Testis (tissue), 2 donors: ENCODE measurements at regions not wholly inside any gene's neighbourhood (a gene's known extent, or its start where the extent isn't known, plus 50 kb on each side); places are given as distances from the start of the nearest gene placed in this dataset.
A peak's percentile ranks its signal among the peaks of the same experiment; 100 is the strongest.

Source experiments
- DNase-seq: peaks from one replicate; pipeline ENCODE4 v3.0.0-alpha.2; 2019
- H3K27ac ChIP-seq, 2 donors: fragments of 200-600 bp; sonication (generic); one replicate each; pipeline ENCODE4 v1.5.1; 2019
- H3K27me3 ChIP-seq: fragments of 200-600 bp; sonication (generic); one replicate; pipeline ENCODE4 v1.5.1; 2019
- H3K36me3 ChIP-seq: fragments of 200-600 bp; sonication (generic); one replicate; pipeline ENCODE4 v1.5.1; 2017; ENCODE audit warnings: low read depth; ENCODE audit errors: missing control alignments
- H3K4me1 ChIP-seq: fragments of 200-600 bp; sonication (generic); one replicate; pipeline ENCODE4 v1.5.1; 2019
- H3K4me3 ChIP-seq, 2 donors: fragments of 200-600 bp; sonication (generic); one replicate each; pipeline ENCODE4 v1.5.1; 2017 to 2019
- H3K9me3 ChIP-seq: fragments of 200-600 bp; sonication (generic); one replicate; pipeline ENCODE4 v1.5.1; 2017
- POLR2A ChIP-seq: fragments of 450-650 bp; IDR thresholded peaks from one replicate; pipeline ENCODE4 v1.6.1; 2017; ENCODE audit warnings: antibody characterized with exemption, mild to moderate bottlenecking, moderate library complexity
- WGBS, 2 donors: methylation state at CpG; one replicate each; pipeline ENCODE4 v1.1.5; 2018; 5-methylcytosine and 5-hydroxymethylcytosine counted together
- intact Hi-C: fragments of 100-400 bp; cut with DNase I; formaldehyde crosslinking; loops from one replicate; pipeline ENCODE4 v1.15.1; 2023; ENCODE audit warnings: low total_unique reads
- TF ChIP-seq, protein P1 (sequence below), 3 experiments: fragments of 450-650 bp in 2 of 3; fragments of 200-600 bp in 1 of 3; sonication (generic) in 1 of 3; IDR thresholded peaks; one replicate each; pipeline ENCODE4 v1.5.1; 2016 to 2019; ENCODE audit warnings: antibody characterized with exemption in 3 of 3, mild to moderate bottlenecking in 2 of 3, moderate library complexity in 1 of 3

- intact Hi-C loops: no loop called here
- H3K9me3 ChIP-seq: no peaks in the 10 kb centered on the region
- H3K36me3 ChIP-seq: no peaks in the 10 kb centered on the region
- H3K27ac ChIP-seq: no peak overlapping the region
- TF ChIP-seq POLR2A: no peak
- TF ChIP-seq, protein P1, sequence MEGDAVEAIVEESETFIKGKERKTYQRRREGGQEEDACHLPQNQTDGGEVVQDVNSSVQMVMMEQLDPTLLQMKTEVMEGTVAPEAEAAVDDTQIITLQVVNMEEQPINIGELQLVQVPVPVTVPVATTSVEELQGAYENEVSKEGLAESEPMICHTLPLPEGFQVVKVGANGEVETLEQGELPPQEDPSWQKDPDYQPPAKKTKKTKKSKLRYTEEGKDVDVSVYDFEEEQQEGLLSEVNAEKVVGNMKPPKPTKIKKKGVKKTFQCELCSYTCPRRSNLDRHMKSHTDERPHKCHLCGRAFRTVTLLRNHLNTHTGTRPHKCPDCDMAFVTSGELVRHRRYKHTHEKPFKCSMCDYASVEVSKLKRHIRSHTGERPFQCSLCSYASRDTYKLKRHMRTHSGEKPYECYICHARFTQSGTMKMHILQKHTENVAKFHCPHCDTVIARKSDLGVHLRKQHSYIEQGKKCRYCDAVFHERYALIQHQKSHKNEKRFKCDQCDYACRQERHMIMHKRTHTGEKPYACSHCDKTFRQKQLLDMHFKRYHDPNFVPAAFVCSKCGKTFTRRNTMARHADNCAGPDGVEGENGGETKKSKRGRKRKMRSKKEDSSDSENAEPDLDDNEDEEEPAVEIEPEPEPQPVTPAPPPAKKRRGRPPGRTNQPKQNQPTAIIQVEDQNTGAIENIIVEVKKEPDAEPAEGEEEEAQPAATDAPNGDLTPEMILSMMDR (IDR thresholded peaks at IDR 0.05): no peak
- WGBS, 2 donors: 41 to 52% methylated on average over 1 of the region's 1 CpG
- no peaks in the 10 kb centered on the region for H3K4me1 ChIP-seq
- no peak for DNase-seq
- no peak overlapping the region for H3K4me3 ChIP-seq
- no peaks in the 10 kb centered on the region for H3K27me3 ChIP-seq
Observed at GRCh38 chr13:63501702-63502101, 2086.1 kb upstream of the PCDH20 start.

DNA sequence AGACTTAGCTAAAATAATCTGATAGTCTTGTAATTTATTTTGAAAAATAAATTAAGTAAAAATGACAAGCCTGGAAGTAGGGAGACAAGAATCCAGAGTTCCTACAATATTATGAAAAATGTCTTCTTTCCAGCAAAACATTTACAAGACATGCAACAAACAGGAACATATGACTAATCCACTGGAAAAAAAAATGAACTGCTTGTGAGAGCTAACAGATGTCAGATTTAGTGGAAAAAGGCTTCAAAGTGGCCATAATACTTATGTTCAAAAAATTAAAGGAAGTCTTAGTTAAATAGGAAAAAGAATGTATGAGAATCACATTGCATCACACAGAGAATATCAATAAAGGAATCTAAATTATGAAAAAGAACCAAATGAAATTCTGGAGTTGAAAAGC is 2082.0 kb upstream of the PCDH20 start:
- Histone ChIP-seq H3K27ac (no peak overlapping the region), H3K4me1 (no peaks in the 10 kb centered on the region)
- no peak for DNase-seq

DNA sequence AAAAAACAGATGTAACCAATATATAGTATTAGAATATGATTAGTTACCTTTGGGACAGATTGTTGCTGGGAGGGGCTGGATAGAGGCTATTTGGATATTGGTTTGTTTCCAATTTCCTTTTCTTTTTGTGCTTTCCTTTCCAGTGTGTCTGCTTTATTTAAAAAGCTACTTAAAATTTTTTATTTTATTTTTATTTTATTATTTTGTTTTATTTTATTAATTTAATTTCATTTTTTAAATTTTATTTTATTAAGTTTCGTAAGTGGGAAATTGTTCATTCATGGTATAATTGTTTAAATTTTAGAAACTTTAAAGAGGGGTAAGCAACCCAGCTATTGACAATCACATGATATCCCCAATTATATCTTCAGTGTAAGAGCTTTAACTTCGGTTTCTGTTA is 2077.0 kb upstream of the PCDH20 start:
- 89 to 96% methylated on average over 2 of the region's 2 CpGs for WGBS, 2 donors
- Histone ChIP-seq H3K4me1 (no peaks in the 10 kb centered on the region), H3K9me3 (no peaks in the 10 kb centered on the region), H3K27ac (no peak overlapping the region), H3K4me3 (no peak overlapping the region), H3K27me3 (no peaks in the 10 kb centered on the region), H3K36me3 (no peaks in the 10 kb centered on the region)
- intact Hi-C loops: no loop called here
- TF ChIP-seq, protein P1 (IDR thresholded peaks at IDR 0.05): no peak
- no peak for TF ChIP-seq POLR2A
- DNase-seq: no peak

More for the DNA sequence above, 2082.0 kb upstream of the PCDH20 start:
- Histone ChIP-seq H3K4me3 (no peak overlapping the region), H3K27me3 (no peaks in the 10 kb centered on the region), H3K36me3 (no peaks in the 10 kb centered on the region), H3K9me3 (no peaks in the 10 kb centered on the region)
- intact Hi-C loops: no loop called here
- no peak for TF ChIP-seq POLR2A
- TF ChIP-seq, protein P1 (IDR thresholded peaks at IDR 0.05): no peak

DNA sequence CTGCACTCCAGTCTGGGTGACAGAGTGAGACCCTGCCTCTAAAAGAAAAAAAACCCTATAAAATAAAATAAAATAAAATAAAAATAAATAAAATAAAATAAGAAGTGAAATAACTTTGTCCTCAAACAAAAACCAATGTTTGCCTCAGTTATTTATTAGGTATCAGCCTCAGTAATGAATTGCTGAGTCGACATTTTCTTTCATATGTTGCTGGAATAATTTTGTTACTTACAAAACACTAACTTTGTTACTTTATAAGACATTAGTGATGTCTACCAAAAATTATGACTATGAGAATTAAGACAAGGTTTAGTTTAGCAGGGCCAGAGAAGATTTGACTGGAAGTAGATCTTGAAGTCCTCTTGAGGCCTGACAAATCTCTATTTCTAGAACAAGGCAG is 2074.5 kb upstream of the PCDH20 start:
- H3K27me3 ChIP-seq: no peaks in the 10 kb centered on the region
- no peak overlapping the region for H3K27ac ChIP-seq
- WGBS, 2 donors: 76 to 88% methylated on average over 1 of the region's 1 CpG
- intact Hi-C loops: no loop called here
- no peak for DNase-seq
- no peaks in the 10 kb centered on the region for H3K4me1 ChIP-seq
- H3K9me3 ChIP-seq: no peaks in the 10 kb centered on the region
- no peak overlapping the region for H3K4me3 ChIP-seq
- TF ChIP-seq, protein P1 (IDR thresholded peaks at IDR 0.05): no peak
- no peak for TF ChIP-seq POLR2A
- no peaks in the 10 kb centered on the region for H3K36me3 ChIP-seq

DNA sequence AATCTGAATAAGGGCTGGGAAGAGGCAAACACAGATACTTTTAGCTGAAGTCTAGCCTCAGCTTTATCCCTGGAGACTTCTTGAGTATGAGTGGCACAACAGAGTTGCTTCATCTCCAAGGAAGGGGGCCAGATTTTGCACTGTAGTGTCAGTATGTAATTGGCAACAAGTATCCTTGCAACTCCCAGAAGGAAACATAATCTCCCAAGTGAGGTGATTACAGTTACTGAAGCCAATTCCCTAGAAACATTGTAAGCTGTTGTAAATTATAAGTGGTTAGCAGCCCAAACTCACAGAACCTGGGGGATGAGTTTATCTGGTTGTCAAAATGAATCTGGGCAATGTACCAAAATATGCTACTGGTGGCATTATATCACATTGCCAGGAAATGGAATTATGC is 2065.7 kb upstream of the PCDH20 start:
- Histone ChIP-seq H3K27ac (no peak overlapping the region), H3K36me3 (no peaks in the 10 kb centered on the region), H3K4me1 (no peaks in the 10 kb centered on the region), H3K27me3 (no peaks in the 10 kb centered on the region), H3K9me3 (no peaks in the 10 kb centered on the region), H3K4me3 (no peak overlapping the region)
- TF ChIP-seq, protein P1 (IDR thresholded peaks at IDR 0.05): no peak
- intact Hi-C loops: no loop called here
- peak; percentile 22 for DNase-seq
